K562 (cell line): ENCODE measurements at regions not wholly inside any gene's neighbourhood (a gene's known extent, or its start where the extent isn't known, plus 50 kb on each side); places are given as distances from the start of the nearest gene placed in this dataset.

ENCODE experiments used
- ATAC-seq: fragments of 200-7000 bp; cut with Tn5 transposase; 3 replicates; pipeline ENCODE4 v1.9.1; 2020; ENCODE audit warnings: moderate library complexity
- BruUV-seq: library from RNA; stranded (reverse); fragments of 400-500 nt; replicated peaks from 2 replicates; lab custom pipeline; 2021; lab: Mats Ljungman, UMichigan
- CTCF ChIA-PET: fragments of 300-600 bp; formaldehyde crosslinking; extraction: SDS; loops from one replicate; lab custom pipeline; 2021; ENCODE audit warnings: low intra/inter-chr PET ratio; lab: Yijun Ruan, JAX
- POLR2A ChIA-PET: fragments of 300-600, 350-650 bp; sonication (Branson Sonifier 250); formaldehyde crosslinking; extraction: SDS; loops from one replicate; lab custom pipeline; 2021; ENCODE audit warnings: antibody characterized with exemption, inconsistent platforms; lab: Yijun Ruan, JAX
- DNase-seq, 4 experiments: peaks; one replicate each; pipeline versions ENCODE4 v3.0.0 to v3.0.0-alpha.2; 2011 to 2018; ENCODE audit warnings: low spot score in 3 of 4, mixed read lengths in 3 of 4; ENCODE audit errors: extremely low read depth in 1 of 4
- FAIRE-seq: peaks from 2 replicates; lab custom pipeline; 2011; peaks lifted over from hg19 to GRCh38; lab: Jason Lieb, UNC
- H2AFZ ChIP-seq: 2 replicates; pipeline ENCODE4 v1.6.0; 2011; ENCODE audit warnings: low read depth, low read length, control low read depth, inconsistent platforms
- H3K27ac ChIP-seq: fragments of 200-600 bp; 3 replicates; pipeline ENCODE4 v1.8.0; 2011; ENCODE audit warnings: low read depth, mild to moderate bottlenecking, control low read depth, inconsistent platforms, low read length, moderate library complexity, mixed read lengths; ENCODE audit errors: extremely low read depth
- H3K27me3 ChIP-seq, 2 experiments: fragments of 300-600 bp in 1 of 2; 2 replicates in 1 of 2; 3 replicates in 1 of 2; pipeline versions ENCODE4 v1.6.0 to v1.8.0; 2011; ENCODE audit warnings: inconsistent platforms in 2 of 2, low read length in 2 of 2, mild to moderate bottlenecking in 1 of 2, mixed read lengths in 1 of 2, moderate library complexity in 1 of 2; ENCODE audit not compliant: control insufficient read depth in 2 of 2, insufficient read depth in 2 of 2
- H3K36me3 ChIP-seq: fragments of 300-600 bp; 3 replicates; pipeline ENCODE4 v1.8.0; 2011; ENCODE audit warnings: mild to moderate bottlenecking, low read length, inconsistent platforms; ENCODE audit not compliant: control insufficient read depth, insufficient read depth
- H3K4me1 ChIP-seq, 2 experiments: fragments of 200-600 bp in 1 of 2; replicated peaks in 1 of 2; 2 replicates in 1 of 2; 3 replicates in 1 of 2; pipeline versions ENCODE4 v1.5.1 to v1.8.0; 2011; ENCODE audit warnings: inconsistent platforms in 2 of 2, low read length in 2 of 2, mild to moderate bottlenecking in 1 of 2, mixed read lengths in 1 of 2, moderate library complexity in 1 of 2; ENCODE audit not compliant: control insufficient read depth in 2 of 2, insufficient read depth in 2 of 2
- H3K4me2 ChIP-seq: 2 replicates; pipeline ENCODE4 v1.6.1; 2011; ENCODE audit warnings: low read length, control low read depth, inconsistent platforms, mixed read lengths; ENCODE audit not compliant: insufficient read depth
- H3K4me3 ChIP-seq: fragments of 200-600 bp; sonication (generic), shearing (Covaris generic); 2 replicates; pipeline ENCODE4 v1.5.1; 2016; ENCODE audit warnings: control low read depth, inconsistent platforms
- H3K79me2 ChIP-seq: fragments of 200-600 bp; 3 replicates; pipeline ENCODE4 v1.8.0; 2011; ENCODE audit warnings: low read length, inconsistent platforms; ENCODE audit not compliant: control insufficient read depth, insufficient read depth
- H3K9ac ChIP-seq, 2 experiments: 2 replicates each; pipeline versions ENCODE4 v1.6.0 to v1.6.1; 2011; ENCODE audit warnings: low read depth in 2 of 2, low read length in 2 of 2, control low read depth in 1 of 2, inconsistent platforms in 1 of 2, mild to moderate bottlenecking in 1 of 2, mixed read lengths in 1 of 2; ENCODE audit not compliant: insufficient read depth in 1 of 2
- H3K9me1 ChIP-seq: one replicate; pipeline ENCODE4 v1.6.0; 2011; ENCODE audit warnings: inconsistent platforms, mild to moderate bottlenecking, low read length, moderate library complexity; ENCODE audit not compliant: control insufficient read depth, insufficient read depth
- H3K9me3 ChIP-seq: replicated peaks from 2 replicates; pipeline ENCODE4 v1.5.1; 2011; ENCODE audit warnings: low read depth, low read length, inconsistent platforms; ENCODE audit not compliant: control insufficient read depth, insufficient read depth
- H4K20me1 ChIP-seq: replicated peaks from 2 replicates; pipeline ENCODE4 v1.6.1; 2011; ENCODE audit warnings: low read length, inconsistent platforms, mixed read lengths; ENCODE audit not compliant: control insufficient read depth, insufficient read depth
- BMI1 ChIP-seq: fragments of 150-350 bp; IDR thresholded peaks from 2 replicates; pipeline ENCODE4 v1.6.1; 2014; ENCODE audit warnings: low read length
- MEIS2 ChIP-seq: fragments of 450-650 bp; IDR thresholded peaks from 2 replicates; pipeline ENCODE4 v1.6.1; 2014; ENCODE audit warnings: mild to moderate bottlenecking; ENCODE audit not compliant: partially characterized antibody
- NFIC ChIP-seq: fragments of 450-650 bp; IDR thresholded peaks from 2 replicates; pipeline ENCODE4 v1.6.1; 2017; ENCODE audit warnings: mild to moderate bottlenecking, inconsistent platforms
- ZC3H4 ChIP-seq: sonication (generic); formaldehyde crosslinking; IDR thresholded peaks from 2 replicates; pipeline ENCODE4 v1.9.0; 2021; ENCODE audit warnings: missing genetic modification reagents, borderline replicate concordance
- ZNF780A ChIP-seq: fragments of 250-450 bp; sonication (Bioruptor Pico); IDR thresholded peaks from 2 replicates; pipeline ENCODE4 v1.5.0; 2021; ENCODE audit warnings: mild to moderate bottlenecking
- WGBS: fragments of 100-300 bp; shearing (Covaris generic); methylation state at CpG from one replicate; pipeline ENCODE4 v1.1.6; 2016; ENCODE audit warnings: low coverage, mixed read lengths; ENCODE audit not compliant: insufficient coverage; ENCODE audit errors: missing lambda C conversion rate; 5-methylcytosine and 5-hydroxymethylcytosine counted together
- in situ Hi-C: fragments of 300-500 bp; cut with MboI; formaldehyde crosslinking; loops from 4 replicates; pipeline ENCODE4 v1.15.0; 2018; ENCODE audit warnings: inconsistent platforms, mixed read lengths
- intact Hi-C: fragments of 100-400 bp; cut with micrococcal nuclease; formaldehyde crosslinking; loops from 2 replicates; pipeline ENCODE4 v1.14.2; 2022
- TF ChIP-seq, protein P1 (sequence below), 2 experiments: IDR thresholded peaks in 1 of 2; conservative IDR thresholded peaks in 1 of 2; 2 replicates each; pipeline ENCODE4 v1.6.1; 2016; ENCODE audit warnings: low read depth in 2 of 2, mild to moderate bottlenecking in 1 of 2, missing compliant biosample characterization in 1 of 2, missing genetic modification characterization in 1 of 2, moderate library complexity in 1 of 2
- TF ChIP-seq, protein P2 (sequence below), 2 experiments: fragments of 450-650 bp in 1 of 2; sonication (generic) in 1 of 2; formaldehyde crosslinking in 1 of 2; IDR thresholded peaks in 1 of 2; conservative IDR thresholded peaks in 1 of 2; 2 replicates each; pipeline versions ENCODE4 v1.6.1 to v1.8.1; 2016 to 2023; ENCODE audit warnings: mild to moderate bottlenecking in 2 of 2, moderate library complexity in 2 of 2, inconsistent platforms in 1 of 2, missing genetic modification reagents in 1 of 2
- TF ChIP-seq, protein P3 (sequence below): fragments of 450-650 bp; IDR thresholded peaks from 2 replicates; pipeline ENCODE4 v1.6.1; 2016

DNA sequence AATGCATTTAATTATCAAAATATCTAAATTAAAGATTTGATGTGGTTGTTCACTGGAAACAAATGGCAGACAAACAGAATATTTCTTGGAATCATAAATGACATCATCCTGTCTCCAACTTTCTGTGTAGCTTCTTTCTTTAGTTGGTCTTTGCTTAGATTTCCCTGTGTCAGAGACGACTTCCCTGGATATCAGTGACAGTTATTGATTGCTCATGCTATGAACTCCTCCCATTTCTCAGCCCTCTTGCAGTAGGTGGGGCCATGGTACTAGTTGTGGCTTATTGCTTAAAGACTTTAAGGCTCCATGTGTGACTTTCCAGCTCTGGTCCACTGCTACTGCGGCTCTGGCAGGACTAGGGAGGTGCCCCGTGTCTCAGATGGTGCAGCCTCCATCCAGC is 592.6 kb downstream of the MTRR start:
- intact Hi-C loops, result no loop called here
- H3K9ac ChIP-seq, result no peak overlapping the region
- ATAC-seq, result no peak
- H3K36me3 ChIP-seq, result peaks cover 27% of the 10 kb centered on the region; the same call in 2 of the 3 replicates
- no peak overlapping the region for H3K27ac ChIP-seq
- no peaks in the 10 kb centered on the region for H3K9me3 ChIP-seq
- BruUV-seq, result no TSS peak
- ChIA-PET CTCF (no interaction called here), POLR2A (no interaction called here)
- H3K27me3 ChIP-seq, result no peaks in the 10 kb centered on the region
- no peak overlapping the region for H3K4me3 ChIP-seq
- H4K20me1 ChIP-seq, result no peaks in the 10 kb centered on the region
- no peak for FAIRE-seq
- peaks cover 6 to 11% of the 10 kb centered on the region in 2 experiments; a peak in 3 of 5 replicates for H3K4me1 ChIP-seq
- peaks cover 22% of the 10 kb centered on the region for H3K79me2 ChIP-seq
- no peak for TF ChIP-seq ZC3H4
- TF ChIP-seq NFIC, result no peak
- TF ChIP-seq BMI1, result no peak
- peak; percentile 87 for TF ChIP-seq MEIS2
- TF ChIP-seq, protein P1, sequence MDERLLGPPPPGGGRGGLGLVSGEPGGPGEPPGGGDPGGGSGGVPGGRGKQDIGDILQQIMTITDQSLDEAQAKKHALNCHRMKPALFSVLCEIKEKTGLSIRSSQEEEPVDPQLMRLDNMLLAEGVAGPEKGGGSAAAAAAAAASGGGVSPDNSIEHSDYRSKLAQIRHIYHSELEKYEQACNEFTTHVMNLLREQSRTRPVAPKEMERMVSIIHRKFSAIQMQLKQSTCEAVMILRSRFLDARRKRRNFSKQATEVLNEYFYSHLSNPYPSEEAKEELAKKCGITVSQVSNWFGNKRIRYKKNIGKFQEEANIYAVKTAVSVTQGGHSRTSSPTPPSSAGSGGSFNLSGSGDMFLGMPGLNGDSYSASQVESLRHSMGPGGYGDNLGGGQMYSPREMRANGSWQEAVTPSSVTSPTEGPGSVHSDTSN (CRISPR knock-in tag; IDR thresholded peaks at IDR 0.05; ENCODE audit: low read depth), result 0 out of 2 replicates have a peak, but pooled peaks have one; percentile 20
- TF ChIP-seq, protein P1 (tag; conservative IDR thresholded peaks at IDR 0.05; ENCODE audit: low read depth), result peak; percentile 96
- TF ChIP-seq, protein P2, sequence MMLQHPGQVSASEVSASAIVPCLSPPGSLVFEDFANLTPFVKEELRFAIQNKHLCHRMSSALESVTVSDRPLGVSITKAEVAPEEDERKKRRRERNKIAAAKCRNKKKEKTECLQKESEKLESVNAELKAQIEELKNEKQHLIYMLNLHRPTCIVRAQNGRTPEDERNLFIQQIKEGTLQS (IDR thresholded peaks at IDR 0.05), result 0 out of 2 replicates have a peak, but pooled peaks have one; percentile 17
- TF ChIP-seq, protein P2 (CRISPR knock-in tag; conservative IDR thresholded peaks at IDR 0.05), result no peak
- no peak for TF ChIP-seq ZNF780A (CRISPR knock-in tag)
- TF ChIP-seq, protein P3, sequence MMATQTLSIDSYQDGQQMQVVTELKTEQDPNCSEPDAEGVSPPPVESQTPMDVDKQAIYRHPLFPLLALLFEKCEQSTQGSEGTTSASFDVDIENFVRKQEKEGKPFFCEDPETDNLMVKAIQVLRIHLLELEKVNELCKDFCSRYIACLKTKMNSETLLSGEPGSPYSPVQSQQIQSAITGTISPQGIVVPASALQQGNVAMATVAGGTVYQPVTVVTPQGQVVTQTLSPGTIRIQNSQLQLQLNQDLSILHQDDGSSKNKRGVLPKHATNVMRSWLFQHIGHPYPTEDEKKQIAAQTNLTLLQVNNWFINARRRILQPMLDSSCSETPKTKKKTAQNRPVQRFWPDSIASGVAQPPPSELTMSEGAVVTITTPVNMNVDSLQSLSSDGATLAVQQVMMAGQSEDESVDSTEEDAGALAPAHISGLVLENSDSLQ, result peak; percentile 93
- TF ChIP-seq, all 486 proteins: peak for 4
- DNase-seq, result peak in 3 of 4 experiments; percentile 11 to 18 (median 16)
- in situ Hi-C loops, result no loop called here
- H3K9me1 ChIP-seq, result no peaks in the 10 kb centered on the region
- H2AFZ ChIP-seq, result no peak overlapping the region
- 56% methylated on average over 3 of the region's 3 CpGs for WGBS
- H3K4me2 ChIP-seq, result no peak overlapping the region
